Activated CD8-positive, alpha-beta memory T cell treated with anti-CD3 and anti-CD28 coated beads for 48 hours (primary cell): ENCODE measurements at regions not wholly inside any gene's neighbourhood (a gene's known extent, or its start where the extent isn't known, plus 50 kb on each side); places are given as distances from the start of the nearest gene placed in this dataset.

Source experiments
- DNase-seq, 3 experiments: peaks; one replicate each; pipeline ENCODE4 v3.0.0-alpha.2; 2020; ENCODE audit warnings: low read depth in 2 of 3, low spot score in 2 of 3

GRCh38 chr3:7897655-7898054 lies 604.0 kb upstream of the LMCD1 start:
- no peak for DNase-seq

- DNase-seq: no peak
Measured at GRCh38 chr3:7913283-7913682, 588.3 kb upstream of the LMCD1 start.

- no peak for DNase-seq
Measured at GRCh38 chr3:7915356-7915755, 586.3 kb upstream of the LMCD1 start.

GRCh38 chr3:7917443-7918151 lies 584.0 kb upstream of the LMCD1 start:
- no peak for DNase-seq

GRCh38 chr3:7920211-7920610 lies 581.4 kb upstream of the LMCD1 start:
- no peak for DNase-seq

GRCh38 chr3:7924228-7924627 lies 577.4 kb upstream of the LMCD1 start:
- no peak for DNase-seq

GRCh38 chr3:7927015-7927414 lies 574.6 kb upstream of the LMCD1 start:
- no peak for DNase-seq

GRCh38 chr3:7927864-7928263 lies 573.8 kb upstream of the LMCD1 start:
- DNase-seq: no peak

GRCh38 chr3:7929319-7929889 lies 572.2 kb upstream of the LMCD1 start:
- DNase-seq: no peak

GRCh38 chr3:7934362-7934761 lies 567.3 kb upstream of the LMCD1 start:
- DNase-seq: no peak

GRCh38 chr3:7947930-7948329 lies 553.7 kb upstream of the LMCD1 start:
- DNase-seq: no peak

GRCh38 chr3:7950890-7951289 lies 550.7 kb upstream of the LMCD1 start:
- DNase-seq: no peak

GRCh38 chr3:7953449-7954014 lies 548.1 kb upstream of the LMCD1 start:
- DNase-seq: no peak

- no peak for DNase-seq
Measured at GRCh38 chr3:7957024-7957423, 544.6 kb upstream of the LMCD1 start.

GRCh38 chr3:7959094-7959493 lies 542.5 kb upstream of the LMCD1 start:
- DNase-seq: no peak

GRCh38 chr3:7960601-7961000 lies 541.0 kb upstream of the LMCD1 start:
- DNase-seq: no peak

- no peak for DNase-seq
Measured at GRCh38 chr3:7962301-7962700, 539.3 kb upstream of the LMCD1 start.

GRCh38 chr3:7964899-7965298 lies 536.7 kb upstream of the LMCD1 start:
- no peak for DNase-seq

- DNase-seq: no peak
Measured at GRCh38 chr3:7973006-7973405, 528.6 kb upstream of the LMCD1 start.

GRCh38 chr3:7977245-7978086 lies 524.2 kb upstream of the LMCD1 start:
- DNase-seq: no peak

- DNase-seq: no peak
Measured at GRCh38 chr3:7978087-7978422, 523.6 kb upstream of the LMCD1 start.

- DNase-seq: no peak
Measured at GRCh38 chr3:7982126-7982525, 519.5 kb upstream of the LMCD1 start.
